ENCODE measurements at regions not wholly inside any gene's neighbourhood (a gene's known extent, or its start where the extent isn't known, plus 50 kb on each side); places are given as distances from the start of the nearest gene placed in this dataset.

GRCh38 chr16:7231762-7232161 is 100.9 kb upstream of the RBFOX1 start:
- TF ChIP-seq CTCF (IDR thresholded peaks at IDR 0.05) (no peak), POLR2A (IDR thresholded peaks at IDR 0.05) (no peak)
